HG03520 (cell line): ENCODE measurements at regions not wholly inside any gene's neighbourhood (a gene's known extent, or its start where the extent isn't known, plus 50 kb on each side); places are given as distances from the start of the nearest gene placed in this dataset.

ENCODE experiments used
- ATAC-seq: cut with Tn5 transposase; IDR thresholded peaks from one replicate; pipeline ENCODE4 v1.9.1; 2021; ENCODE audit warnings: mild to moderate bottlenecking, moderate library complexity; ENCODE audit not compliant: unreplicated experiment

- ATAC-seq, result no peak
These were observed 956.6 kb downstream of the SQOR start for GRCh38 chr15:46591462-46591861.

GRCh38 chr15:46595016-46595415 is 960.2 kb downstream of the SQOR start:
- no peak for ATAC-seq

- ATAC-seq, result no peak
These were observed 972.2 kb downstream of the SQOR start for GRCh38 chr15:46607077-46607476.

GRCh38 chr15:46616033-46616432 is 981.2 kb downstream of the SQOR start:
- no peak for ATAC-seq

- ATAC-seq, result no peak
These were observed 982.7 kb downstream of the SQOR start for GRCh38 chr15:46617507-46617906.

- no peak for ATAC-seq
These were observed 984.2 kb downstream of the SQOR start for GRCh38 chr15:46618984-46619383.

- ATAC-seq, result no peak
These were observed 985.7 kb downstream of the SQOR start for GRCh38 chr15:46620392-46621013.

GRCh38 chr15:46622851-46623250 is 988.0 kb downstream of the SQOR start:
- ATAC-seq, result no peak

GRCh38 chr15:46636206-46636605 is 1001.4 kb downstream of the SQOR start:
- no peak for ATAC-seq

- no peak for ATAC-seq
These were observed 1010.0 kb downstream of the SQOR start for GRCh38 chr15:46644501-46645481.

- ATAC-seq, result no peak
These were observed 1011.7 kb downstream of the SQOR start for GRCh38 chr15:46646490-46646889.

GRCh38 chr15:46647046-46647445 is 1012.2 kb downstream of the SQOR start:
- no peak for ATAC-seq

- no peak for ATAC-seq
These were observed 1017.4 kb downstream of the SQOR start for GRCh38 chr15:46652266-46652665.

GRCh38 chr15:46654993-46655392 is 1020.2 kb downstream of the SQOR start:
- no peak for ATAC-seq

- ATAC-seq, result no peak
These were observed 1025.4 kb downstream of the SQOR start for GRCh38 chr15:46660096-46660842.

- ATAC-seq, result no peak
These were observed 1035.4 kb downstream of the SQOR start for GRCh38 chr15:46670258-46670657.

- ATAC-seq, result no peak
These were observed 1036.5 kb downstream of the SQOR start for GRCh38 chr15:46671336-46671735.

GRCh38 chr15:46672041-46672440 is 1037.2 kb downstream of the SQOR start:
- no peak for ATAC-seq

- no peak for ATAC-seq
These were observed 1040.8 kb upstream of the SEMA6D start for GRCh38 chr15:46676233-46677206.

GRCh38 chr15:46677491-46677890 is 1039.8 kb upstream of the SEMA6D start:
- no peak for ATAC-seq
